ENCODE measurements at regions not wholly inside any gene's neighbourhood (a gene's known extent, or its start where the extent isn't known, plus 50 kb on each side); places are given as distances from the start of the nearest gene placed in this dataset.

DNA sequence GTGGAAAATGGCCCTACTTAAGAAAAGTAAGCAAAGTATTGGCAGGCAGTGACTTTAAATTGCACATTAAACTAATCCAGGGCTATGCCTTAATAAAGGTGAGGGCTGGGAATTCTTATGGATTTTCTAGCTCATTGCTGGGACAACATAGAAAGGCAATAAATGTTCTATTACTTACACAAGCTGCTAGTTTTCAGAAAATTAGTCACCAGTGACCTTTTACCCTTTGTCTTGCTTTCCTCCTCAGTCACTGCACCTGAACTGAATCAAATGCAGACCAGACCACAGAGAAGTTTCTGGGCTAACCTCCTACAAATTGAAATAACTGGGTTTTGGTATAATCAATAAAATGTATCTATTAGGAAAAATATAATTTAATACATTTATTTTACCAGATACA is 694.4 kb upstream of the FAM241A start:
- no peak overlapping the region for H3K4me3 ChIP-seq (ENCODE audit: low read depth, low read length)

DNA sequence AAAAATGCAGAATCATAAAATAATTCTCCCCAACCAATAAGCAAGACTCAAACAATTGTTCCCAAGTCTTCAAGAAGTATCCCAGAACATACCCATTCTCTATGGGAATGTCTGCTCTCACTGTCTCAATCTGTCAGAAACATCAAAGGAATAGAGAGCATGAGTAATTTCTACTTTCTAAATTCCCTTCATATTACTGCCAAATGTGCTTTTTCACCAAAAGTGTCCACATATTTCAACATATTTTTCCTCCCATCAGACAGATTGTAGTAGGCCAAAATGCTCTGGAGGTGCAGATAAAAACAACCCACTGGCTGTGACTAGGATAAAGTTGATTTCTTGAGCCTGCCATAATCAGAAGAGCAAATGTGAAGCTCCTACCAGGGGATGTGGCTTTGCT is 692.0 kb upstream of the FAM241A start:
- H3K4me3 ChIP-seq (ENCODE audit: low read depth, low read length) = no peak overlapping the region
- TF ChIP-seq, protein P1, sequence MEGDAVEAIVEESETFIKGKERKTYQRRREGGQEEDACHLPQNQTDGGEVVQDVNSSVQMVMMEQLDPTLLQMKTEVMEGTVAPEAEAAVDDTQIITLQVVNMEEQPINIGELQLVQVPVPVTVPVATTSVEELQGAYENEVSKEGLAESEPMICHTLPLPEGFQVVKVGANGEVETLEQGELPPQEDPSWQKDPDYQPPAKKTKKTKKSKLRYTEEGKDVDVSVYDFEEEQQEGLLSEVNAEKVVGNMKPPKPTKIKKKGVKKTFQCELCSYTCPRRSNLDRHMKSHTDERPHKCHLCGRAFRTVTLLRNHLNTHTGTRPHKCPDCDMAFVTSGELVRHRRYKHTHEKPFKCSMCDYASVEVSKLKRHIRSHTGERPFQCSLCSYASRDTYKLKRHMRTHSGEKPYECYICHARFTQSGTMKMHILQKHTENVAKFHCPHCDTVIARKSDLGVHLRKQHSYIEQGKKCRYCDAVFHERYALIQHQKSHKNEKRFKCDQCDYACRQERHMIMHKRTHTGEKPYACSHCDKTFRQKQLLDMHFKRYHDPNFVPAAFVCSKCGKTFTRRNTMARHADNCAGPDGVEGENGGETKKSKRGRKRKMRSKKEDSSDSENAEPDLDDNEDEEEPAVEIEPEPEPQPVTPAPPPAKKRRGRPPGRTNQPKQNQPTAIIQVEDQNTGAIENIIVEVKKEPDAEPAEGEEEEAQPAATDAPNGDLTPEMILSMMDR (IDR thresholded peaks at IDR 0.05; ENCODE audit: insufficient read depth, low read length) = no peak
- peak; percentile 51 for DNase-seq (ENCODE audit: low read depth)

More for the DNA sequence above, 694.4 kb upstream of the FAM241A start:
- TF ChIP-seq, protein P1 (IDR thresholded peaks at IDR 0.05; ENCODE audit: insufficient read depth, low read length) = no peak
- DNase-seq (ENCODE audit: low read depth) = no peak

DNA sequence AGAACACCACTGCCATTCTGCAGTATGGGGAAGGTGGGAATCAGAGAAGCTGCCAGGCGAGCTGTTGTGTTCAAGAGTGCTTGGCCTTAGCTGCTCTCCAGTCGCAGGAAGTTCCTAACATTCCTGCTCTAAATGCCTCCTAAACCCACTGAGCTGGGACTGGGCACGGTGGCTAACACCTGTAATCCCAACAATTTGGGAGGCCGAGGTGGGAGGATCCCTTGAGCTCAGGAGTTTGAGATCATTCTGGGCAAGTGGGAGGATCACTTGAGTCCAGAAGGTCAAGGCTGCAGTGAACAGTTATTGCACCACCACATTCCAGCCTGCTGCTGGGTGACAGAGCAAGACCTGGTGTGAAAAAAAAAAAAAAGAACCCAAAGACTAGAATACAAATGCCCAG is 690.3 kb upstream of the FAM241A start:
- TF ChIP-seq, protein P1 (IDR thresholded peaks at IDR 0.05; ENCODE audit: insufficient read depth, low read length) = no peak
- no peak for DNase-seq (ENCODE audit: low read depth)
- H3K4me3 ChIP-seq (ENCODE audit: low read depth, low read length) = no peak overlapping the region

DNA sequence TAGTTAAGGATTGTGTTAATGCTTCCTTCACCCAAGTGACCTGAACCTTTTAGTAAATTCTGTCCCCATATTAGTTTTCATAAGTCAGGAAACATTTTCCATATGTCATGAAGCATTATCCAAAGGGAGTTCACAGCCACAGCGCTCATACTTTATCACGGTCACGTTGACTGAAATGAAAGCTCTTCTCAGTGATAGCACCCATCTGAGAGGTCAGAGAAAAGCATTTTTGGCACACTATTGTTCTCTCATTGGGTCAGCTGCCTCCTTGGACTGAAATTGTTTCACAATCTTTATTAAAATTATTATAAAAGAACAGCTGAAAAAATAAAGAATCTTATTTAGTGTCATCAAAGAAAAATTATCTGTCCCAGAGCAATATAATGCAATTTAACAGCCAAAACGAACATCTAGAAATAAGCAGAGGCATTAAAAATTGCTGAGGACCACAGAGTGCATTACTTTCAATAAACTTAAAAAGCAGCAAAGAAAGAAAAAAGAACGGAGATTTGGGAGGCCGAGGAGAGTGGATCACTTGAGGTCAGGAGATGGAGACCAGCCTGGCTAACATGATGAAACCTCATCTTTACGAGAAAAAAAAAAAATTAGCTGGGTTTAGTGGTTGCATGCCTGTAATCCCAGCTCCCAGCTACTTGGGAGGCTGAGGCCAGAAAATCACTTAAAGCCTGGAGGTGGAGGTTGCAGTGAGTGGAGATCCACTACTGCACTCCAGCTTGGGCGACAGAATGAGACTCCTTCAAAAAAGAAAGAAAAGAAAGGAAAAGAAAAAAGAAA is 680.8 kb upstream of the FAM241A start:
- no peak overlapping the region for H3K4me3 ChIP-seq (ENCODE audit: low read depth, low read length)
- TF ChIP-seq, protein P1 (IDR thresholded peaks at IDR 0.05; ENCODE audit: insufficient read depth, low read length) = no peak
- DNase-seq (ENCODE audit: low read depth) = peak; percentile 16

DNA sequence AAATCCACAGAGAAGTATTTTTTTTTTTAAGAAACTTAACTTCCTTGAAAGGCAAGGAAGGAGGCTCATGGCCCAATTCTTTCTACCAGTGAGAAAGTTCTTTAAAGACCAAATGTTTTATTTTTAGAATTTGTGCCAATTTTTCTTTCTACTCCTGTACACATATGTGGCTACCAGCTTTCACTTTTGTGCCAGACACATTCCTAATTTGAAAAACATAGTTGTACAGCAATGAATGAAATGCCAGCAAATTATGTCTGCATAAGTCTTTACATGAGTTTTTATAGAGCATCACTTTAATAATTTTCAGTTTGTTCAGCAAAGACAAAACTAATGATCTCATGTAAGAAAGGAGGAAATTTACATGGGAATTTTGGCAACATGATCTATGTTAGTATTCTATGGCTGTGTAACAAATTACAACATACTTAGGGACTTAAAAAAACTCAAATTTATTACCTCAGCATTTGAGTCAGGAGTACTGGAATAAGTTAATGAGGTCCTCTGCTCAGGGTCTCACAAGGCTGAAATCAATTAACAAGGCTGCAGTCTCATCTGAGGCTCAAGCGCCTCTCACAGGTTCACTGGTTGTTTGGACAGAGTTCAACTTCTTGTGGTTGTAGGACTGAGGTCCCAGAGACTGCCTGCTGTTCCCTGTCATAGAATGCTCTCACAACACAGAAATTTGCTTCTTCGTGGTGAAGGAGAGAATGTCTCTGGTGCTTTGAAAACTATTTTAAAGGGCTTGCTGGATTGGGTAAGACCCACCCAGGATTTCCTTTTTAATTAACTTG is 678.2 kb upstream of the FAM241A start:
- TF ChIP-seq, protein P1 (IDR thresholded peaks at IDR 0.05; ENCODE audit: insufficient read depth, low read length) = no peak
- no peak overlapping the region for H3K4me3 ChIP-seq (ENCODE audit: low read depth, low read length)
- peak; percentile 17 for DNase-seq (ENCODE audit: low read depth)

DNA sequence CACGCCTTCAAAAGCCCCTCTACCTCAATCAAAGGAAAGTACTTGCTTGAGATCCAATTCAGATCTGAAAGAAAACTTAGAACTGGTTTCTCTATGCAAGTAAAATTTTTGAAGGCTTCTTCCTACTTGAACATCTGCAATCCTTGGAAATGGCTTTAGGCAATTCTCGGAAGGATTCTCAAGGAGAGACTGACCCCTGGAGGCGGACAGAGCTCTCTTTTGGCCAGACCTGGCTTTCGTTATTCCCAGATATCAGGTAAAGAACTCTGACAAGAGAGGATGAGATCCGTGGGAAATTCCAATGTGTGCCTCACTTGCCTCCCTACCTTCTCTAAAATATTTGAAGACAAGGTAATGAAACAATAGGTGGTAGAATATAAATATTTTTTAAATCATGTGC is 670.3 kb upstream of the FAM241A start:
- TF ChIP-seq, protein P1 (IDR thresholded peaks at IDR 0.05; ENCODE audit: insufficient read depth, low read length) = peak; percentile 50
- peak; percentile 56 for DNase-seq (ENCODE audit: low read depth)
- H3K4me3 ChIP-seq (ENCODE audit: low read depth, low read length) = no peak overlapping the region
